ENCODE measurements at regions not wholly inside any gene's neighbourhood (a gene's known extent, or its start where the extent isn't known, plus 50 kb on each side); places are given as distances from the start of the nearest gene placed in this dataset.

DNA sequence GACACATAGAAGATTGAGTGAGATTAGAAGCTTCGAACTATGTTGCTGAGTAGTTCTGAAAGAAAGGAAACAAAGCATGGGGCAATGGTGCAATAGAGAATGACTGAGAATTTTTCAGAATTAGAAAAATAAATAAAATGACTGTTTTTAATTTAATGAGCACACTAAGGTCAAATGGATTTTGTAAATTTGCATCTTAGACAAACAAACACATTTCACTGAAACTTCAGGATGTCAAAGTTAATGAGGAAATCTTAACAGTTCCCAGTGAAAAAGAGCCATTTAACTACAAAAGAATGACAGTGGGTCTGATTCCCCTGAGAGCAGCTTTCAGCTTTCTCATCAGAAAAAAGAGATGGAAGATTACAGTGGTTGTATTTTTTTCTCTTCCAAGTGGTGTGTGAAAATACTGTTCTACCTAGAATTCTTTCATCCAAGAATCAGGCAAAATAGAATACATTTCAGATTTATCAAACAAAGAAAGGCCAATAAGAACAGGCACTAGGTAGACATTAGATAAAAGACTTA, 591.9 kb downstream of the SEMA5A start:
- TF ChIP-seq TCF7L2 (IDR thresholded peaks at IDR 0.05; ENCODE audit: borderline replicate concordance, extremely low read depth, insufficient read depth, insufficient read length), result no peak
- TF ChIP-seq, protein P1, sequence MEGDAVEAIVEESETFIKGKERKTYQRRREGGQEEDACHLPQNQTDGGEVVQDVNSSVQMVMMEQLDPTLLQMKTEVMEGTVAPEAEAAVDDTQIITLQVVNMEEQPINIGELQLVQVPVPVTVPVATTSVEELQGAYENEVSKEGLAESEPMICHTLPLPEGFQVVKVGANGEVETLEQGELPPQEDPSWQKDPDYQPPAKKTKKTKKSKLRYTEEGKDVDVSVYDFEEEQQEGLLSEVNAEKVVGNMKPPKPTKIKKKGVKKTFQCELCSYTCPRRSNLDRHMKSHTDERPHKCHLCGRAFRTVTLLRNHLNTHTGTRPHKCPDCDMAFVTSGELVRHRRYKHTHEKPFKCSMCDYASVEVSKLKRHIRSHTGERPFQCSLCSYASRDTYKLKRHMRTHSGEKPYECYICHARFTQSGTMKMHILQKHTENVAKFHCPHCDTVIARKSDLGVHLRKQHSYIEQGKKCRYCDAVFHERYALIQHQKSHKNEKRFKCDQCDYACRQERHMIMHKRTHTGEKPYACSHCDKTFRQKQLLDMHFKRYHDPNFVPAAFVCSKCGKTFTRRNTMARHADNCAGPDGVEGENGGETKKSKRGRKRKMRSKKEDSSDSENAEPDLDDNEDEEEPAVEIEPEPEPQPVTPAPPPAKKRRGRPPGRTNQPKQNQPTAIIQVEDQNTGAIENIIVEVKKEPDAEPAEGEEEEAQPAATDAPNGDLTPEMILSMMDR (IDR thresholded peaks at IDR 0.05 in 2 of 3, conservative IDR thresholded peaks at IDR 0.05 in 1 of 3; ENCODE audit: borderline replicate concordance in 1 of 3, insufficient read depth in 1 of 3, low read depth in 2 of 3, low read length in 2 of 3), result no peak
- TF ChIP-seq, protein P2, sequence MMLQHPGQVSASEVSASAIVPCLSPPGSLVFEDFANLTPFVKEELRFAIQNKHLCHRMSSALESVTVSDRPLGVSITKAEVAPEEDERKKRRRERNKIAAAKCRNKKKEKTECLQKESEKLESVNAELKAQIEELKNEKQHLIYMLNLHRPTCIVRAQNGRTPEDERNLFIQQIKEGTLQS (IDR thresholded peaks at IDR 0.05), result no peak
- no peak for TF ChIP-seq SIN3A (IDR thresholded peaks at IDR 0.05; ENCODE audit: low read depth)
- no peak for TF ChIP-seq CEBPB (IDR thresholded peaks at IDR 0.05; ENCODE audit: low read depth)
- no peak for TF ChIP-seq ZNF274 (IDR thresholded peaks at IDR 0.05; ENCODE audit: low read depth, low read length)
- TF ChIP-seq SRF (IDR thresholded peaks at IDR 0.05; ENCODE audit: low read depth), result no peak
- no peak for TF ChIP-seq EZH2phosphoT487 (IDR thresholded peaks at IDR 0.05; ENCODE audit: borderline replicate concordance)
- TF ChIP-seq, protein P3, sequence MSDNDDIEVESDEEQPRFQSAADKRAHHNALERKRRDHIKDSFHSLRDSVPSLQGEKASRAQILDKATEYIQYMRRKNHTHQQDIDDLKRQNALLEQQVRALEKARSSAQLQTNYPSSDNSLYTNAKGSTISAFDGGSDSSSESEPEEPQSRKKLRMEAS (IDR thresholded peaks at IDR 0.05), result no peak
- TF ChIP-seq ZFX (IDR thresholded peaks at IDR 0.05), result no peak
- TF ChIP-seq POLR2AphosphoS5 (IDR thresholded peaks at IDR 0.05; ENCODE audit: low read depth, low read length), result no peak
- no peak for TF ChIP-seq YY1 (IDR thresholded peaks at IDR 0.05; ENCODE audit: extremely low read depth, insufficient replicate concordance, low read depth, low read length)
- TF ChIP-seq, protein P4, sequence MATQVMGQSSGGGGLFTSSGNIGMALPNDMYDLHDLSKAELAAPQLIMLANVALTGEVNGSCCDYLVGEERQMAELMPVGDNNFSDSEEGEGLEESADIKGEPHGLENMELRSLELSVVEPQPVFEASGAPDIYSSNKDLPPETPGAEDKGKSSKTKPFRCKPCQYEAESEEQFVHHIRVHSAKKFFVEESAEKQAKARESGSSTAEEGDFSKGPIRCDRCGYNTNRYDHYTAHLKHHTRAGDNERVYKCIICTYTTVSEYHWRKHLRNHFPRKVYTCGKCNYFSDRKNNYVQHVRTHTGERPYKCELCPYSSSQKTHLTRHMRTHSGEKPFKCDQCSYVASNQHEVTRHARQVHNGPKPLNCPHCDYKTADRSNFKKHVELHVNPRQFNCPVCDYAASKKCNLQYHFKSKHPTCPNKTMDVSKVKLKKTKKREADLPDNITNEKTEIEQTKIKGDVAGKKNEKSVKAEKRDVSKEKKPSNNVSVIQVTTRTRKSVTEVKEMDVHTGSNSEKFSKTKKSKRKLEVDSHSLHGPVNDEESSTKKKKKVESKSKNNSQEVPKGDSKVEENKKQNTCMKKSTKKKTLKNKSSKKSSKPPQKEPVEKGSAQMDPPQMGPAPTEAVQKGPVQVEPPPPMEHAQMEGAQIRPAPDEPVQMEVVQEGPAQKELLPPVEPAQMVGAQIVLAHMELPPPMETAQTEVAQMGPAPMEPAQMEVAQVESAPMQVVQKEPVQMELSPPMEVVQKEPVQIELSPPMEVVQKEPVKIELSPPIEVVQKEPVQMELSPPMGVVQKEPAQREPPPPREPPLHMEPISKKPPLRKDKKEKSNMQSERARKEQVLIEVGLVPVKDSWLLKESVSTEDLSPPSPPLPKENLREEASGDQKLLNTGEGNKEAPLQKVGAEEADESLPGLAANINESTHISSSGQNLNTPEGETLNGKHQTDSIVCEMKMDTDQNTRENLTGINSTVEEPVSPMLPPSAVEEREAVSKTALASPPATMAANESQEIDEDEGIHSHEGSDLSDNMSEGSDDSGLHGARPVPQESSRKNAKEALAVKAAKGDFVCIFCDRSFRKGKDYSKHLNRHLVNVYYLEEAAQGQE (IDR thresholded peaks at IDR 0.05; ENCODE audit: low read depth), result no peak
- no peak for TF ChIP-seq CBX3 (IDR thresholded peaks at IDR 0.05; ENCODE audit: low read depth)
- no peak for TF ChIP-seq ELF1 (IDR thresholded peaks at IDR 0.05; ENCODE audit: borderline replicate concordance, low read depth)
- TF ChIP-seq EGR1 (IDR thresholded peaks at IDR 0.05; ENCODE audit: low read depth), result no peak
- no peak for TF ChIP-seq FOSL1 (IDR thresholded peaks at IDR 0.05; ENCODE audit: low read depth)
- TF ChIP-seq, protein P5, sequence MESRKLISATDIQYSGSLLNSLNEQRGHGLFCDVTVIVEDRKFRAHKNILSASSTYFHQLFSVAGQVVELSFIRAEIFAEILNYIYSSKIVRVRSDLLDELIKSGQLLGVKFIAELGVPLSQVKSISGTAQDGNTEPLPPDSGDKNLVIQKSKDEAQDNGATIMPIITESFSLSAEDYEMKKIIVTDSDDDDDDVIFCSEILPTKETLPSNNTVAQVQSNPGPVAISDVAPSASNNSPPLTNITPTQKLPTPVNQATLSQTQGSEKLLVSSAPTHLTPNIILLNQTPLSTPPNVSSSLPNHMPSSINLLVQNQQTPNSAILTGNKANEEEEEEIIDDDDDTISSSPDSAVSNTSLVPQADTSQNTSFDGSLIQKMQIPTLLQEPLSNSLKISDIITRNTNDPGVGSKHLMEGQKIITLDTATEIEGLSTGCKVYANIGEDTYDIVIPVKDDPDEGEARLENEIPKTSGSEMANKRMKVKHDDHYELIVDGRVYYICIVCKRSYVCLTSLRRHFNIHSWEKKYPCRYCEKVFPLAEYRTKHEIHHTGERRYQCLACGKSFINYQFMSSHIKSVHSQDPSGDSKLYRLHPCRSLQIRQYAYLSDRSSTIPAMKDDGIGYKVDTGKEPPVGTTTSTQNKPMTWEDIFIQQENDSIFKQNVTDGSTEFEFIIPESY (IDR thresholded peaks at IDR 0.05; ENCODE audit: extremely low read depth, insufficient replicate concordance, low read length), result no peak
- no peak for TF ChIP-seq JUND (IDR thresholded peaks at IDR 0.05)
- TF ChIP-seq RAD21 (IDR thresholded peaks at IDR 0.05; ENCODE audit: low read depth), result no peak
- CTCF ChIA-PET, result no interaction called here

More for the DNA sequence above, 591.9 kb downstream of the SEMA5A start:
- Histone ChIP-seq H3K27ac (ENCODE audit: low read depth, low read length) (no peak overlapping the region), H4K20me1 (ENCODE audit: insufficient read depth) (no peaks in the 10 kb centered on the region), H3K27me3 (ENCODE audit: insufficient read depth, low read length) (no peaks in the 10 kb centered on the region), H3K79me2 (ENCODE audit: insufficient read depth, low read length) (no peaks in the 10 kb centered on the region), H3K36me3 (ENCODE audit: control insufficient read depth in 1 of 2, insufficient read depth in 2 of 2, low read length in 2 of 2) (no peaks in the 10 kb centered on the region), H3K9me2 (ENCODE audit: insufficient read depth) (no peaks in the 10 kb centered on the region), H3K4me1 (ENCODE audit: control insufficient read depth in 1 of 2, insufficient read depth in 2 of 2, low read length in 2 of 2) (no peaks in the 10 kb centered on the region), H3K4me3 (replicated peaks in 1 of 2; ENCODE audit: low read depth in 1 of 2, low read length in 2 of 2) (no peak overlapping the region), H3K4me2 (ENCODE audit: low read length) (no peak overlapping the region), H3K9me3 (ENCODE audit: control insufficient read depth in 1 of 2, insufficient read depth in 1 of 2, low read depth in 1 of 2, low read length in 2 of 2) (peaks cover 3 to 31% of the 10 kb centered on the region in 2 experiments; a peak in 2 of 4 replicates), H3K9ac (ENCODE audit: low read length) (no peak overlapping the region), H2AFZ (ENCODE audit: low read depth, low read length, poor library complexity, severe bottlenecking) (no peak overlapping the region)
- ChIA-PET RAD21 (ENCODE audit: low non-redundant PET in 1 of 2, low total read pairs in 2 of 2, uncharacterized antibody in 2 of 2, unreplicated experiment in 2 of 2) (no interaction called here), POLR2A (no interaction called here)
- DNase-seq (ENCODE audit: low read depth, low spot score) (no peak), ATAC-seq (no peak)
- no TSS peak for BruUV-seq (replicated peaks)
- intact Hi-C loops (cut with micrococcal nuclease), result no loop called here
